MCF 10A (cell line): ENCODE measurements at regions not wholly inside any gene's neighbourhood (a gene's known extent, or its start where the extent isn't known, plus 50 kb on each side); places are given as distances from the start of the nearest gene placed in this dataset.

Experiments
- BruUV-seq: library from RNA; stranded (reverse); fragments of 400-500 nt; replicated peaks from 2 replicates; lab custom pipeline; 2021; lab: Mats Ljungman, UMichigan
- CTCF ChIA-PET: fragments of 300-600 bp; sonication (Branson Sonifier 250); formaldehyde crosslinking; extraction: SDS; loops from one replicate; lab custom pipeline; 2021; ENCODE audit warnings: antibody characterized with exemption, inconsistent platforms; lab: Yijun Ruan, JAX
- POLR2A ChIA-PET: fragments of 300-600, 350-650 bp; sonication (Branson Sonifier 250); formaldehyde crosslinking; extraction: SDS; loops from one replicate; lab custom pipeline; 2020; ENCODE audit warnings: antibody characterized with exemption, inconsistent platforms; lab: Yijun Ruan, JAX
- DNase-seq: peaks from one replicate; pipeline ENCODE4 v3.0.0-alpha.2; 2018; ENCODE audit not compliant: unreplicated experiment
- H3K27ac Mint-ChIP-seq: one replicate; pipeline ENCODE4 v1.8.0; 2022; ENCODE audit warnings: mild to moderate bottlenecking, low read depth, mixed read lengths; ENCODE audit not compliant: unreplicated experiment
- H3K27me3 Mint-ChIP-seq: one replicate; pipeline ENCODE4 v1.8.0; 2022; ENCODE audit warnings: mixed read lengths; ENCODE audit not compliant: insufficient read depth, unreplicated experiment
- H3K36me3 Mint-ChIP-seq: one replicate; pipeline ENCODE4 v1.8.0; 2022; ENCODE audit warnings: mild to moderate bottlenecking, moderate library complexity, mixed read lengths; ENCODE audit not compliant: insufficient read depth, unreplicated experiment
- H3K4me1 Mint-ChIP-seq: one replicate; pipeline ENCODE4 v1.8.0; 2022; ENCODE audit warnings: mixed read lengths; ENCODE audit not compliant: insufficient read depth, unreplicated experiment
- H3K4me3 Mint-ChIP-seq: one replicate; pipeline ENCODE4 v1.8.0; 2022; ENCODE audit warnings: mild to moderate bottlenecking, moderate library complexity, mixed read lengths; ENCODE audit not compliant: unreplicated experiment
- H3K9me3 Mint-ChIP-seq: one replicate; pipeline ENCODE4 v1.8.0; 2022; ENCODE audit warnings: mixed read lengths; ENCODE audit not compliant: unreplicated experiment
- CTCF ChIP-seq: fragments of 200-600 bp; IDR thresholded peaks from one replicate; pipeline ENCODE4 v1.8.0; 2022; ENCODE audit warnings: antibody characterized with exemption, mild to moderate bottlenecking; ENCODE audit not compliant: unreplicated experiment
- intact Hi-C: fragments of 100-400 bp; cut with micrococcal nuclease; formaldehyde crosslinking; loops from 2 replicates; pipeline ENCODE4 v1.14.1; 2022

GRCh38 chr12:24742378-24742777 lies 206.5 kb downstream of the BCAT1 start:
- Mint-ChIP-seq H3K4me3 (no peak overlapping the region), H3K9me3 (no peaks in the 10 kb centered on the region), H3K36me3 (no peaks in the 10 kb centered on the region), H3K4me1 (no peaks in the 10 kb centered on the region), H3K27me3 (no peaks in the 10 kb centered on the region), H3K27ac (no peak overlapping the region)
- CTCF ChIA-PET: no interaction called here
- DNase-seq: no peak
- intact Hi-C loops: no loop called here
- no peak for TF ChIP-seq CTCF
- POLR2A ChIA-PET: no interaction called here
- BruUV-seq: no TSS peak

GRCh38 chr12:24741216-24741615 lies 207.7 kb downstream of the BCAT1 start:
- ChIA-PET CTCF (no interaction called here), POLR2A (no interaction called here)
- intact Hi-C loops: no loop called here
- Mint-ChIP-seq H3K27me3 (no peaks in the 10 kb centered on the region), H3K4me1 (no peaks in the 10 kb centered on the region), H3K27ac (no peak overlapping the region), H3K36me3 (no peaks in the 10 kb centered on the region), H3K9me3 (no peaks in the 10 kb centered on the region), H3K4me3 (no peak overlapping the region)
- TF ChIP-seq CTCF: no peak
- no peak for DNase-seq
- no TSS peak for BruUV-seq

GRCh38 chr12:24739106-24739779 lies 209.7 kb downstream of the BCAT1 start:
- BruUV-seq: no TSS peak
- POLR2A ChIA-PET: no interaction called here
- DNase-seq: no peak
- intact Hi-C loops: no loop called here
- no peaks in the 10 kb centered on the region for H3K36me3 Mint-ChIP-seq
- H3K27ac Mint-ChIP-seq: no peak overlapping the region
- no peaks in the 10 kb centered on the region for H3K9me3 Mint-ChIP-seq
- no peak overlapping the region for H3K4me3 Mint-ChIP-seq
- no peak for TF ChIP-seq CTCF
- H3K4me1 Mint-ChIP-seq: no peaks in the 10 kb centered on the region
- H3K27me3 Mint-ChIP-seq: no peaks in the 10 kb centered on the region
- CTCF ChIA-PET: interaction anchor here (0.7 kb wide), 1 partner anchor 82 kb away, joined by 3 read pairs; no protein-coding TSS in a partner anchor

GRCh38 chr12:24738441-24738840 lies 210.5 kb downstream of the BCAT1 start:
- TF ChIP-seq CTCF: no peak
- H3K4me3 Mint-ChIP-seq: no peak overlapping the region
- no peak overlapping the region for H3K27ac Mint-ChIP-seq
- POLR2A ChIA-PET: interaction anchor here (0.7 kb wide), 1 partner anchor 16 kb away, joined by 3 read pairs; no protein-coding TSS in a partner anchor
- no peaks in the 10 kb centered on the region for H3K36me3 Mint-ChIP-seq
- no TSS peak for BruUV-seq
- H3K4me1 Mint-ChIP-seq: no peaks in the 10 kb centered on the region
- CTCF ChIA-PET: interaction anchor here (1.1 kb wide), 1 partner anchor 40 kb away, joined by 3 read pairs; no protein-coding TSS in a partner anchor
- H3K27me3 Mint-ChIP-seq: no peaks in the 10 kb centered on the region
- DNase-seq: no peak
- intact Hi-C loops: no loop called here
- no peaks in the 10 kb centered on the region for H3K9me3 Mint-ChIP-seq
